ENCODE measurements at regions not wholly inside any gene's neighbourhood (a gene's known extent, or its start where the extent isn't known, plus 50 kb on each side); places are given as distances from the start of the nearest gene placed in this dataset.

GRCh38 chr5:58341476-58341875, 118.4 kb downstream of the PLK2 start:
- Histone ChIP-seq H3K4me3 (no peak overlapping the region), H3K36me3 (no peaks in the 10 kb centered on the region), H3K27me3 (replicated peaks in 1 of 7) (no peaks in the 10 kb centered on the region), H3K9me3 (peaks cover 0 to 16% (median under 1%) of the 10 kb centered on the region in 8 donors), H3K4me1 (no peaks in the 10 kb centered on the region), H3K27ac (no peak overlapping the region)
- 75 to 87% (median 84%) methylated on average over 2 of the region's 2 CpGs for WGBS, 5 donors
- TF ChIP-seq POLR2AphosphoS5 (IDR thresholded peaks at IDR 0.05) = no peak
- no peak for TF ChIP-seq CTCF (IDR thresholded peaks at IDR 0.05 in 8 of 11, conservative IDR thresholded peaks at IDR 0.05 in 3 of 11)
- TF ChIP-seq POLR2A (IDR thresholded peaks at IDR 0.05) = no peak
- intact Hi-C loops (cut with DNase I; ENCODE audit: low total_unique reads) = no loop called here
- no peak for DNase-seq

- no peaks in the 10 kb centered on the region for H3K36me3 ChIP-seq
- DNase-seq = no peak
- H3K4me3 ChIP-seq = no peak overlapping the region
- peaks cover 0 to 8% (median 0%) of the 10 kb centered on the region in 8 donors for H3K9me3 ChIP-seq
- no peaks in the 10 kb centered on the region for H3K27me3 ChIP-seq (replicated peaks in 1 of 7)
- intact Hi-C loops (cut with DNase I; ENCODE audit: low total_unique reads) = no loop called here
- no peak overlapping the region for H3K27ac ChIP-seq
- no peak for TF ChIP-seq CTCF (IDR thresholded peaks at IDR 0.05 in 8 of 11, conservative IDR thresholded peaks at IDR 0.05 in 3 of 11)
- H3K4me1 ChIP-seq = no peaks in the 10 kb centered on the region
These were observed 124.4 kb downstream of the PLK2 start for GRCh38 chr5:58335518-58335917.

- intact Hi-C loops (cut with DNase I; ENCODE audit: low total_unique reads) = no loop called here
- Histone ChIP-seq H3K9me3 (peaks cover 0 to 8% (median 0%) of the 10 kb centered on the region in 8 donors), H3K27me3 (replicated peaks in 1 of 7) (no peaks in the 10 kb centered on the region), H3K4me3 (no peak overlapping the region), H3K27ac (no peak overlapping the region), H3K36me3 (no peaks in the 10 kb centered on the region), H3K4me1 (no peaks in the 10 kb centered on the region)
- DNase-seq = no peak
- TF ChIP-seq POLR2A (IDR thresholded peaks at IDR 0.05) = no peak
- TF ChIP-seq POLR2AphosphoS5 (IDR thresholded peaks at IDR 0.05) = no peak
- TF ChIP-seq CTCF (IDR thresholded peaks at IDR 0.05 in 8 of 11, conservative IDR thresholded peaks at IDR 0.05 in 3 of 11) = no peak
These were observed 125.9 kb downstream of the PLK2 start for GRCh38 chr5:58334035-58334434.

- intact Hi-C loops (cut with DNase I; ENCODE audit: low total_unique reads) = no loop called here
- no peaks in the 10 kb centered on the region for H3K27me3 ChIP-seq (replicated peaks in 1 of 7)
- DNase-seq = no peak
- peaks cover 0 to 4% (median 0%) of the 10 kb centered on the region in 8 donors for H3K9me3 ChIP-seq
- 79 to 92% (median 86%) methylated on average over 2 of the region's 2 CpGs for WGBS, 5 donors
- H3K36me3 ChIP-seq = no peaks in the 10 kb centered on the region
- H3K4me3 ChIP-seq = no peak overlapping the region
- no peak overlapping the region for H3K27ac ChIP-seq
- no peaks in the 10 kb centered on the region for H3K4me1 ChIP-seq
- TF ChIP-seq POLR2AphosphoS5 (IDR thresholded peaks at IDR 0.05) (no peak), POLR2A (IDR thresholded peaks at IDR 0.05) (no peak), CTCF (IDR thresholded peaks at IDR 0.05 in 8 of 11, conservative IDR thresholded peaks at IDR 0.05 in 3 of 11) (no peak)
These were observed 129.1 kb downstream of the PLK2 start for GRCh38 chr5:58330781-58331180.

All from spleen (tissue), 11 donors.